NCI-H1092 treated with DMSO at 0.1 percent for 48 hours (cell line): ENCODE measurements at regions not wholly inside any gene's neighbourhood (a gene's known extent, or its start where the extent isn't known, plus 50 kb on each side); places are given as distances from the start of the nearest gene placed in this dataset.

Experiments used
- DNase-seq: peaks from one replicate; lab custom pipeline; 2025; lab: John Stamatoyannopoulos, UW

GRCh38 chr16:51321251-51321650, 170.2 kb upstream of the SALL1 start:
- no peak for DNase-seq

GRCh38 chr16:51317575-51317974, 166.5 kb upstream of the SALL1 start:
- DNase-seq, result no peak

- DNase-seq, result no peak
These were observed 162.1 kb upstream of the SALL1 start for GRCh38 chr16:51313198-51313597.

- DNase-seq, result peak; percentile 35
These were observed 161.5 kb upstream of the SALL1 start for GRCh38 chr16:51312363-51313150.

DNA sequence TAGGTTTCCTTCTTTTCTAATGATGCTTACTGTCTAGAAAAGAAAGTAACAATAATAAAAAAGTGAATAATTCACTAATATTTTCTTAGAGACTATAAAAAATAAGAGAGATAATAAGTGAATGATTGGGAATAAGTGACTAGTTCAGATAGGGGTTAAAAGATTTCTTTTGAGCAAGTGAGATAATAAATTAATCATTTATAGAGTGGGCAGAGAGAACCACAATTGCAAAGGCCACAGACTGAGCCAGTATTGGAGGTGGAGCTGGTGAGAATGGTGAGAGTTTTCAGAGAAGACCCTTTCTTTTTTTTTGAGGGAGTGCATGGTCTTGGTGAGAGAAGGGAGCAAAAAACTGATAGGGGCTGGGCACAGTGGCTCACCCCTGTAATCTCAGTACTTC, 159.1 kb upstream of the SALL1 start:
- DNase-seq, result no peak

- no peak for DNase-seq
These were observed 156.0 kb upstream of the SALL1 start for GRCh38 chr16:51306886-51307595.

DNA sequence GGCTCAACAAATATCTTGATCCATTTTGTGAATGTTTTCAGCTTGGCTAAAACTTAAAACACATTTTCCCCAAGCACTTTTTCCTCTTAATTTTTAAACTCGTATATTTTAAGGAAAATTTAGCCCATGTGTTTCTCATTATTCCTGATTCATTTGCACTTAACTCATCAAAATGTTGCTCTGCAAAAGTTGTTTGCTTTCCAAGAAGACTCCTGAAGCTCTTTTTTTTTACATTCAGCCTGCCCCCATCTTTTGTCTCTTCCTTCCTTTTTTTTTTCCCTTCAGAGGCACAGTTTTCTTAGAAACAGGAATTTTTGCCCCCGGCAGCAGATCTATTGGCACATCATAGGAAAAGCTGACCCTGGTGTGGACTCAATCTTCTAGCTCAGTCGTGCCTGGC, 155.0 kb upstream of the SALL1 start:
- no peak for DNase-seq

DNA sequence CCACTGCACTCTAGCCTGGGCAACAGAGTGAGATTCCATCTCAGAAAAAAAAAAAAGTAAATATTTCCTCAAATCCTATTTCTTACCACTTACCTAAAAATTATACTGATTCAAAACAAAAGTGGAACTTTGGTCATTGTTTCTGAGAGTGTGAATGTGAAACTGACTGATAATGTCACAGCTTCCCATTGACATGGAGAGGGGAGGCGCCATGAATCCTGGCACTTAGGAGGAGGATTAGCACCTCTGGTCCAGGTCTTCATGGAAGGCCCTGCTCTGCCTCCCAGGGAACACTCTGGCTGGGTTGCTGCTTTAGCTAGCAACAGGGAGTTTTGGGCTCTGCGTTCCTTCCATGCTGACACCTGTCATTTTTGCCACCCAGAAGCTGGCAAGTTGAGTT, 154.3 kb upstream of the SALL1 start:
- no peak for DNase-seq

- no peak for DNase-seq
These were observed 151.0 kb upstream of the SALL1 start for GRCh38 chr16:51302042-51302441.

DNA sequence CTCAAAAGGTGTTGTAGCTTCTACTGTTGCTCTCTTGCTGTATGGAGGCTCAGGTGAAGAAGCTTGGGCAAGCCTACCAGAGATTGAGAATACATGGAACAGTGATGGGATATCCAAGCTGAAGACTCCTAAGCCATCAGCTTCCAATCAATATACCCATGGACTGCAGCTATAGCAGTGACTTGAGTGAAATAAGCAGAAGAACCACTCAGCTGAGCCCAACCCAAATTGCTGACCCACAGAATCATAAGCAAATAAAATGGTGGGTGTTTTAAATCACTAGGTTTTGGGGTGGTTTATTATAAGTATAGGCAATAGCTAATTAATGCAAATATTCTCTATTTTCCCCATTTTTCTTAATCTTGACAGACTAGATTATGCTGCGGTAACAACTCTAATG, 147.7 kb upstream of the SALL1 start:
- DNase-seq, result no peak

DNA sequence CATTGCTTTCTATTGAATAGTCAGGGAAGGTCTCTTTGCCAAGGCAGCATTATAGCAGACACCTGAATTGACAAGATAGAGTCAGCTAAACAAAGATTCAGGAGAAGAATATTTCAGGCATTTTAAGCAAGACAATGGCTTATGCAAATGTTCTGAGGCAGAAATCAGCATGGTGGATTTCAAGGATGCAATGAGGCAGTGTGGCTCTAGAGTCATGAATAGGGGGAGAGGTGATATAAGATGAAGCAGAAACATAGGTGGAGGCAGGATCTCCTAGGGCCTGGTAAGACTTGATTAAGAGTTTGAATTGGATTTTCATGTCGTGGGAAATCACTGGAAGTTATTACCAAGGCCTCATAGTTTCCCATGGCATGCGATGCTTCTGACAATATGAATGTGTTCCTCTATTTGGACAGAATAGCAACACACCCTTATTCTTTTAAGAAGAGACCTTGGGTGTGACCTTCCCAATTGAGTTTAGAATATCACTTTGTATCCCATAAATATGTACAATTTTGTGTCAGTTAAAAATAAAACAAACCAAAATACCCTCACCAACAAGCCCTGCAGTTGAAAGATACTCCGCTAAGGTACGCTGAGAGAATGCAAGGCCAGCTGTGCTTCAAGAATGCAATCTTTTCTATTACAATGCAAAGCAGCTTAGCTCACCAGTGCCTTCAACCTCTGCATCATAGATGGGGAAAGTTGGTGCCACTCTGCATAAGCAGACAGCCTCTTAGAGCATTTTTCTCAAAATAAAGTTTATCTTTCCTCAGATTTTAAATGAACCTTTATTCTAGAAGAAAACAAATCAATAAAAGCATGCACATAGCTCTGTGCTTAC, 139.6 kb upstream of the SALL1 start:
- no peak for DNase-seq

GRCh38 chr16:51289336-51289735, 138.3 kb upstream of the SALL1 start:
- no peak for DNase-seq

- DNase-seq, result no peak
These were observed 136.2 kb upstream of the SALL1 start for GRCh38 chr16:51287121-51287755.

DNA sequence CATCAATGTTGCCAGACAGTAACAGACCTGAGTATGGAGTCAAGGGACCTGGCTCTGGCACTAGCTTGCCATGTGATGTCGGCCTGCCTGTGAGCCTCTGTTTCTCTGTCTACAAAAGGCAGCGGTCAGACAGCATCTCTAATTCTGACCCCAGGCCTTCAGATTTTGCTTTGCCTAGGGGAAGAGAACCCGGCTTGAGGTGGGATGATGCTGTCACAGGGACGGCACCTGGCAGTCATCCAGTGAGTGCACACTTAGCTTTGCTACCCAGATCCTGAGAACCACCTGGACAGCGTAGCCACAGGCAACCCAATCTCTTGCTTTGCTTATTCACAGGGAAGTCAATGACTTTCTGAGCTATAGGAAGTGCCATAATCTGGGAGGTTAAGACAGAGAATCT, 135.2 kb upstream of the SALL1 start:
- DNase-seq, result no peak

- no peak for DNase-seq
These were observed 125.3 kb upstream of the SALL1 start for GRCh38 chr16:51276336-51276735.

GRCh38 chr16:51272420-51272819, 121.3 kb upstream of the SALL1 start:
- DNase-seq, result no peak

DNA sequence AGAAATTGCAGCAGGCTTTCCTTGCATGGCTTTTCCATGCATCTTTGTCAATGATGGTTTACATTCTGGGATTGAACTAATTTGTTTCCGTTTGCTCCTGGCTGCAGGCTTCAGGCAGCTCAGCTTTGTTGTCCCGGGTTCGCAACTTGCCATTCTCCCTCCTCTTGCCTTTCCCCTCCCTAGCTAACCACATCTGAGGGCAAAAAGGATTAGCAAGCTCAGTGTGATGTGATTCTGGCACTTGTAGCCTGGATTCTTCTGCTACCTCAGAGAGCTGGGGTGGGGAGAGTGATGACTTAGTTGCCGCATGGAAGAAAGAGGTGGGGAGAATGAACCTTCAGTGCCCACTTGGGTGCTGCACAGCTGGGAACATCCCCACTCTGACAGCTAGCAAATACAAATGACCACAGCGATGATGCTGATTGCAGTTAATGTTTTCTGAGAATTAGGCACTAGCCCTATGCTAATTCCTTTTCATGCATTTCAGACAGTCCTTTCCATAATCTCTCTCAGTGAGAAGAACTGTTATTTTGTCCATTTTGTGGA, 120.2 kb upstream of the SALL1 start:
- no peak for DNase-seq

- DNase-seq, result no peak
These were observed 117.2 kb upstream of the SALL1 start for GRCh38 chr16:51268237-51268636.

GRCh38 chr16:51267681-51268080, 116.6 kb upstream of the SALL1 start:
- no peak for DNase-seq

DNA sequence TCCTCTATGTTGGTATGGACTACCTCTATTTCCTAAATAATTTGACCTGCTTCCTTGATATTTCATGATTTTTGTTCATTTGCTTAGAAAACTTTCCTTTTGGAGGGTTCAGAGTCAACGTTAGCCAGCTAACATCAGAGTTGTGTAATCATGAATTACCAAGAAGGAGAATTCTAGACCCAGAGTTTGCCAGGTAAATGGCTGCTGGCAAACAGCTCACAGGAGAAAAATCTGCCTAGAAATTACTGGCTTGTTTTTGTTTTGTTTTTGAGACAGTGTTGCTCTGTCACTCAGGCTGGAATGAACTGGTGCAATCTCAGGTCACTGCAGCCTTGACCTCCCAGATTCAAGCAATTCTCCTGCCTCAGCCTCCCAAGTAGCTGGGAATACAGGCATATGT, 111.4 kb upstream of the SALL1 start:
- DNase-seq, result no peak

DNA sequence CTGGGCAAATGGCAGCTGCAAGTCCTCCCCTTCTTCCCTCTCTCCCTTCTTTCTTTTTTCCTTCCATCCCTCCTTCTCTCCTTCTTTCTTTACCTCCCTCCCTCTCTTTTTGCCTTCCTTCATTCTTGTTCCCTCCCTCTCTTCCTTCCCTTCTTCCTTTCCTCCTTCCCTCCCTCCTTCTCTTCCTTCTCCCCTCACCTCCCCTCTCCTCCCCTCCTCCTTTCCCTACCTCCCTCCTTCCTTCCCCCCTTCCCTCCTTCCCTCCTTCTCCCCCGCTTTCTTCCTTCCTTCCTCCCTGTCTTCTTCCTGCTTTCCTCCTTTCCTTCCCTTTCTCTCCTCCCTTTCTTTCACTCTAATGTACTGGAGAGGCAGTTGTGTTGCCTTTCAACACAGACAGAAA, 110.8 kb upstream of the SALL1 start:
- no peak for DNase-seq

DNA sequence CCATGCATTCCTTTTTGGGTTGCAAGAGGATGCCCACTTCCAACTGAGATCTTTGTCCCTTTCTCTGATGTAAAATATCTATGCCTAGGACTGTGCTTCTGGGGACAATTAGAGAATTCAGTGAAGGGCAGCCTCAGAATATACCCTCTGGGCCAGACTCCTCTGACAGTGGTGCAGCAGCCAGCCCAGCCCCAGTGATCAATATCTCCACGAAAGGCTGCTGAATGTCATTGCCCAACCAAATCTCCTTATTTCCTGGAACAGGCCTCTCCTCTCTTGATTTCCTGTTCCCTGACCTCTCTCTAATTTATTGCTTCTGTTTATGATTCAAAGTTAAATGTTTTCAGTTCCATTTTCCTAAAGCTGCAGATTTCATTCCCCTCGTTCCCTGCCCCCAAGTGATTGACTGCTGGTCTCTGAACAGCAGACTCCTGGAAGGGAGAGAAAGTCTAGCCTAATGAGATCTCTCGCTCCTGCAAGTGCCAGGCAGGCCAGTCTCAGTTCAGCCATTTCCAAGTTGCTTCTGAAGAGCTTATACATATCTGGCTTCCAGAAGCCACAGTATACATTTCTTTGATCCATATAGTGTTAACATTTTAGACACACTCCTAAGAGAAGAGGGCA, 104.4 kb upstream of the SALL1 start:
- DNase-seq, result no peak
